GM20431 (cell line): ENCODE measurements at regions not wholly inside any gene's neighbourhood (a gene's known extent, or its start where the extent isn't known, plus 50 kb on each side); places are given as distances from the start of the nearest gene placed in this dataset.
"Not testable (repeated sequence)": the region's sequence is repeated elsewhere in the genome, so short reads cannot be mapped to it uniquely, and the experiment has no call there.

ENCODE experiments used
- in situ Hi-C: fragments of 300-500 bp; cut with MseI, MboI; formaldehyde crosslinking; loops from one replicate; pipeline ENCODE4 v1.15.0; 2020; ENCODE audit warnings: low sequenced_read_pairs; ENCODE audit not compliant: unreplicated experiment

DNA sequence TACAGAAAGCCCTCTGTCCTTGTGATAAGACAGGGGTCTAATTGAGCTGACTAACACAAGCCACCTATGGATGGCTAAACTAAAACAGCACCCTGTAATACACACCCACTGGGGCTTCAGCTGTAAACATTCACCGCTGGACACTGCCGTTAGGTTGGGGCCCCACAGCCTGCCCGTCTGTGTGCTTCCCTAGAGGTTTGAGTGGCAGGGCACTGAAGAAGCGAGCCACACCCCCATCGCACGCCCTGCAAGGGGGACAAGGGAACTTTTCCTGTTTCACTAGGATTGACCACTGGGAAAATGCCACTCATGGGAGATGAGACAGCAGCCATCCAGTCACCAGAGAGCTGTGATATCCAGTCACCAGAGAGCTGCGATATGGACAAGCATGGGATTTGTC lies 335.7 kb upstream of the CFAP20DC start:
- in situ Hi-C loops: no loop called here

DNA sequence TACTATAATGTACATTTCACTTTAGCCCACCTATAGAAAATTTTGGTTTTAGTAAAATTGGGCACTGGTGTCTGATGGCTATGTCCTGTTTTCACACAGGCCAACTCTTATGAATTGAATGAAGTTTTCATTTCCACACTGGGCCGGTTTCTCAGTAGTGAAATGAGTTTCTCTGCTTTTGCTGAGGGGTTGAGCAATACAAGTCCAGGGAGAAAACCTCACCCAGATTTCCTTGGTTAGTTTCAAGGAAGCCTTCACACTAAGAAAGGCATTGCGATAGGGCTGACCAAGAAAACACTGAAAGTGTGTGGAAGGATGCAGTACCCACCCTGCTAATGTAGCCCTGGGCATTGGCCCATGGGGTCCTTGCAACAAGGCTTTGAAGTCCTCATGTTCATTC lies 331.5 kb upstream of the CFAP20DC start:
- in situ Hi-C loops: no loop called here

DNA sequence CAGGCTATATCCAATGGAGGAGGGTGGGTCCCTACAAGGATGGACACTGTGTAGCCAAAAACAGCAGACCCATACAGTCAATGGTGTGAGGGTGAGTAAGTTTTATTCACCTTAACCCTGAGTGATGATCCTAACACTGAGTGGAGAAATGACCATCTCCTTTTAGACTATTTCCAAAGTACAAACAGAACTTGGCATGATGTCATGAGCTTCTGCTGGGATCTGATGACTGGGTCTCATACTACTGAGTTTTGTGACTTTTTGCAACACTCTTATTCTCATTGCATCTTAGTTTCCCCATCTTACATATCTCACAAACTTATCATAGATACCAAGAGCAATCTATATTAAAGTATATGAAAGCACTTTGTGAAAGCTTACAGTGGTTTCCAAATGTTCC lies 330.3 kb upstream of the CFAP20DC start:
- in situ Hi-C loops: no loop called here

DNA sequence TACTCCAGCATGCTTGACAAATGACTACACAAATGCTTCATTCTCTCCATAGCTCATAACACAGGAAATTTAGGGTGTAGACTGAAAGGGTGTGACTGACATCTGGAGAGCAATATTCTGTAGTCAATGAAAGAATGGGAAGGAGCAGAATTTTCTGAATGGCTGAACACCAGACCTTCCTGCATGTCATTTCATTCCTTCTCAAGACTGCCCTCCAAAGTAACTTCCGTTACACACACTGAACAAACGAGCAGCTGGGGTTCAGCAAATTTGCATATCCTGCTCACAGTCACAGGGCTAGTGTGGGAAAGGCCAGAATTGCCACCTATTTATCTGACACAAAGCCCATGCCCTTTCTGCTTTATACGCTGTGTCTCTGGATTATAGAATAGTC lies 325.0 kb upstream of the CFAP20DC start:
- in situ Hi-C loops: no loop called here

DNA sequence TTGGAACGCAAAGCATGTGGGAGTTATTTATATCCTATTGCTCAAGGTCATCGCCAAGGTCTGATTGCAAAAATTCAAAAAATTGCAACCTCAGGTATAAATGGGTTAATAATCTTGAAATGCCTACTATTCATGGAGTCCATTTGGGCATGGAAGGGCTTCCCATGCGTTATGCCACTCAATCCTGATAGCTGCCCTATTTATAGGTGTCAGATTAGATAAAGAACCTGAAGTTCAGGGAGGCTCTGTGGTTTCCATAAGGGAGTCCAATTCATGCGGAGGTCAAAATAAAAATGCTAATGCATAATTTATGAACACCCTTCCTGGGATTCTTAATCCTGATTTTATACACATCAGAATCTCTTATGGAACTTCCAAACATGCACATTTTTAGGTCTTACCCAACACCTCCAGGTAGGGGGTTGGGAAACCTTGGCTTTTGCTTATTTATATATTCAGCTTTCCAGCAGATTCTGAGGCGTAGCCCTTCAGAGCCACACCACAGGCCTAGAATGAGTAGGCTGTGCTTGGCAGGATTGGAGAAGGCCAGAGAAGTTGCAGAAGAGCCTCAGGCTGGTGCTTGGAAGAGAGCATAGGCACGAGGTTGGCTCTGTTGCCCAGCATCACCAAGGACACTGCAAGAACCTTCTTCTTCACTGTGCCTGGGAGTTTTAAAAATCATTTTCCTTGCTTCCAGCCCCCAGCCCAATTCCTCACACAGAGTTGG lies 324.4 kb upstream of the CFAP20DC start:
- in situ Hi-C loops: no loop called here

DNA sequence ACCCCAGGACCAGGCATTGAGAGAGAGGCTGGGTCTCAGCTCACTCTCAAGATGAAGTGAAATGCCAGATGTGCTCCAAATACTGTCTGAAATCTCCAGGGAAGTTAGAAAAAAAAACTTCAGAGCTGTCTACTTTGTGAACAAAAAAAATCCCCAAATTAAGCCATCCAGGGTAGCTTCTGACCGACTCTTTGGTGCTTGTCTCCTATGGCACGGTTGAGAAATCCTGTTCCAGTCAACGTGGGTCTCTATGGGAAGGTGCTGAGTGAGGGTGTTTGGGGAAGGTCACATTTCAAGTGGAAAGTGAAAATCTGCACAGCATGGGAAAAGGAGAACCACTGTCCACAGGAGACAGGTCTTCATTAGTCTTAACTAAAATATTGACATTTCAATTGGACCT lies 322.5 kb upstream of the CFAP20DC start:
- in situ Hi-C loops: no loop called here

DNA sequence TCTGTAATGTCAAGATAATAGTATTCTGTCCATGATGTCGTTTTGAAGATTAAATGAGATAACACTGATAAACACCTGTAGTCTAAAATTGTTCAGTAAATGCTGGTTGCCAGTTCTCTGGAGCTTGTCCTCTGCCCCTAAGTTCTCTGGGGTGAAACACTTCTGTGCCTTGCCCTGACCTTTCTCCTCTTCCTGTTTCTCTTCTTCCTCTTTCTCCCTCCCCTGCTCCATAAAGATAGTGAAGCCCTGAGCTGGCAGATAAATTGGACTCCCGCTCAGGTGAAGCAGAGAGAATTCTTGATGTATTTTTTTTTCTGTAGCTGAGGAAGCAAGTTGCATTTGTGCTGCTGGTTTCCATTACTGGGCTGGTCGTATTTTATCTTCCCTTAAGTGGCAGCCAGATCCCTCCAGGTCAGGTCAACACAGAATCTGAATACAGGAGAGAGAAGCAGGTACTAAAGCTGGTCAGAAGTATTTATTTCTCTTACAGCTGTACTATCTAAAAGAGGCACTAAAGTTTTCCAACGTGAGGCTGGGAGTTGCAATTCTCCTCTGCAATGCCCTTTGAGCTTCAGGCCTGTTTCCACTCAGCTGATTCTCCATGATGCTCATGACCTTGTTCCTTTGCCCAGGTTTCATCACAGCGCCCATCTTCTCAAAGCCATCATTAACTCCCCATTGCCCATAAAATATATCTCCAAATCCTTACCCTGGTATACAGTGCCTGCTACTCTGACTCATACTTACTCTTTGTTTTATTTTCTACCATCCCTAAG lies 319.3 kb upstream of the CFAP20DC start:
- in situ Hi-C loops: no loop called here

DNA sequence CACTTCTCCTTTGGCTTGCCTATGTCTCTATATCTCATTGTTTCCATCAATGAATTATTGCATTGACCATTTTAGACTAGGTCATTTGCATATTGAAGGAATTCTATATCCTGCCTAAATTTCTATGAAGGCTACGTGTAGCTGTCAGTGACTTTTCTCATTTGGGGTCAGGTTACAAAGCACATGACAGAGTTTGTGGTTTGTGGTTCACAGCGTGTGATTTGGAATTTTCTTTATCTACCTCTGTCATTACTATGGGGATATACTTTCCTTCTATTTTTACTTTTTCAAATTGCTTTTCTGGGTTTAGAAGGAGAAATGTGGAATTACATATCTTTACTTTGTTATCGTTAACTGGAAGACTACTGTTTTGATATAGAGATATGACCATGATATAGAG lies 317.3 kb upstream of the CFAP20DC start:
- in situ Hi-C loops: no loop called here

DNA sequence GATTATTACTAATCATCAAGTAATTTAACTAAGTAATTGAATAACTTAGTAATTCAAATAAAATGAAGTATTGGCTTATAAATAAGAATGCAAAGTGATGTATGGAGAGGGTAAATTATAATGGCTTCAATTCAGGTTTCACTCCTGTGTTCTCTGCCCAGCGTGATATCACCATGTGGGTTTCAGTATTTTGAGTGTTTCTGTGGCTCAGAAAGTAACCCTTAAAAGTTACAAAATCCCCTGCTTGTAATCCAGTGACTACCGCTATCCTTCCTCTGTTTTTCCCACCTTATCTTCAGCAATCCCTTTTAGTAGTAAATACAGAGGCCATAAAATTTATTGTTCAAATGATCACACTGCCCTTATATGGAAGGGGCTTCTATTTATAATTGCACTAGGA lies 316.4 kb upstream of the CFAP20DC start:
- in situ Hi-C loops: no loop called here

DNA sequence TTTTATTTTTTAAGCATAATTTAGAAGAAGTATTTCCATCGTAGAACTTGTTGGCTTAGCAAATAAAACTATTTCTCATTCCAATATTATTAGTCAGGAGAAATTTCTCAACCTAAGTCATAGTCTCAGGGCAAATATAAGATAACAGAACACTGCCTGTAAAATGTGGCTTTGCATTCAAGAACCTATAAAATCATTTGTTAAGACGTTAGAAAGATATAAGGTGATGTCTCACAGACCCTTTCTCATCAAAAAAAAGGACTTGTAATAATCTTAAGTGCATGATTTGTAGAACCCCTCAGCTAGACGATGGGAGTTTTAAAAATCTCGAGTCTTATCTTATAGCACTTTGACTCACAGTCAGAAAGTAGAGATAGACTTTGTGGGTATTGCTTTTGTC lies 314.7 kb upstream of the CFAP20DC start:
- in situ Hi-C loops: no loop called here

DNA sequence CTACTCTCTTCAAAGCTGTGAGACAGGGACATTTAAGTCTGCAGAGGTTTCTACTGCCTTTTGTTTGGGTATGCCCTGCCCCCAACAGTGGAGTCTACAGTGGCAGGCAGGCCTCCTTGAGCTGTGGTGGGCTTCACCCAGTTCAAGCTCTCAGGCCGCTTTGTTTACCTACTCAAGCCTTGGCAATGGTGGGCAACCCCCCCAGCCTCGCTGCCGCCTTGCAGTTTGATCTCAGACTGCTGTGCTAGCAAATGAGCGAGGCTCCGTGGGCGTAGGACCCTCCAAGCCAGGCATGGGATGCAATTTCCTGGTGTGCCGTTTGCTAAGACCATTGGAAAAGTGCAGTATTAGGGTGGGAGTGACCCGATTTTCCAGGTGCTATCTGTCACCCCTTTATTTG lies 310.5 kb upstream of the CFAP20DC start:
- in situ Hi-C loops: not testable (repeated sequence)

DNA sequence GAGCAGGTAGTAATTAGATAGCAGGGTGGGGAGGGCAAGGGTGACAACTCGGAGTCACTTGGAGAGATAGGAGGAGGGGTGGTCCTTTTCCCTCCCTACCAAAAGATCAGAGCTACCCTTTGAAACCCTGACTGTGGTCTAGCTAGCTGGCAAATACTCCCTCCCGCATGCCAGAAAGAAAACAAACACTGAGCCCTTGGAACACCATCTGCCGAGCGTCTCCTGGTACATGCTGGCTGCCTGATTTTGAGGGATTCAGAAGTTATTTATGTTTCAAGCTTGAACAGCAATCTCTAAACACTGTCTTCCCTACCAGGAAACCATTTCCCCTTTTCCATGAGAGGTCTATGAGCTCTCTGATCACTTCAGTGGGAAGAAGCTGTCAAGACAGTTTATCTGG lies 291.6 kb upstream of the CFAP20DC start:
- in situ Hi-C loops: no loop called here

DNA sequence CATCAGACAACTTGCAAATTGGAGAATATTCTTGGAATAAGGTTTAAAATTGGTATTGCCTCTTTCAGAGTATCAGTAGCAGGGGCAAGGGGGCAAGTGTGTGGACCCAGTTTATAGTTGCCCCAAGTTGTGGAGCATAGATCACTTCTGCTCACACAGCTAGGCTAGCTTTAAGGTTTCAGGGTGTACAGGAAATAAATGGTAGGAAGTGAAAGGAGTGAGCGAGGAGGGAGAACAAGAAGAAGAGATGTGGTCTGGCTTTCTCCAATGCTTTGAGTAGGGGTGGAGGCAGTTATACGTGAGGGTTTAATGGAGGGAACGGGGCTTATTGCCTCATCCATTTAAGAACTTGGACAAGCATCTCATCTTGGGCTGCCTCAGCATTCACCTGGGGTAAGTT lies 290.0 kb upstream of the CFAP20DC start:
- in situ Hi-C loops: no loop called here

DNA sequence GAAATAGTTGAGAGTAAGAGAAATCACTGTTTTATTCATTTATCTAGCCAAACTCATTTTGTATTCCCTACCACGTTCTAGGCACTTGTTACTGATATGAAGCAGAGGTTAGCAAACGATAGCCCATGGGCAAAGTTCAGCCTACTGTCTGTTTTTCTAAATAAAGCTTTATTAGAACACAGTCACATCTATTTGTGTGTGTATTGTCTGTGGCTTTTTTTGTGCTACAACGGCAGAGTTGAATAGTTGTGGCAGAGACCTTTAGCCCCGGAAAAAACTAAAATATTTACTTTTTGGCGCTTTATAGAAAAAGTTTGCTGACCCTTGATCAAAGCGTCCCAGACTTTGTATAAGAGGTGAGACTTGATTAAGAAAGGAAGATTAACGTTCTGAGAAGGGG lies 289.1 kb upstream of the CFAP20DC start:
- in situ Hi-C loops: no loop called here

DNA sequence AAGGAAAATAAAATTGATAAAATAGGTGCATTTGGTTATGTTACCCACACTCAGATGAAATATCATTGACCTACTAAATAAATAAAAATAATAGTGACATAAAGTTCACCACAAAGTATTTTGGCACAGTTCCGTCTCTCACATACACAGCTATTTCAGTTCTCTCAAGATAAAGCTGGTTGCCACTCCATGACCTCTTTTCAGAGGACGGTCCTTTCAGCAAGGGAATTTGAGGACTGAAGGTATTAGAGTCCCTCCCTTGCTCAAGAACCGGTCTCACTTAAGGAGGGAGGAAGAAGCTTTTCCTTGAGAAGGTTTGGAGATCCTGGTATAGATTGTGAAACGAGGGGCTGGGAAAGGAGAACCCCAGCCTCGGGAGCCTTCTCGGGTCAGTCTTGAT lies 285.5 kb upstream of the CFAP20DC start:
- in situ Hi-C loops: no loop called here

DNA sequence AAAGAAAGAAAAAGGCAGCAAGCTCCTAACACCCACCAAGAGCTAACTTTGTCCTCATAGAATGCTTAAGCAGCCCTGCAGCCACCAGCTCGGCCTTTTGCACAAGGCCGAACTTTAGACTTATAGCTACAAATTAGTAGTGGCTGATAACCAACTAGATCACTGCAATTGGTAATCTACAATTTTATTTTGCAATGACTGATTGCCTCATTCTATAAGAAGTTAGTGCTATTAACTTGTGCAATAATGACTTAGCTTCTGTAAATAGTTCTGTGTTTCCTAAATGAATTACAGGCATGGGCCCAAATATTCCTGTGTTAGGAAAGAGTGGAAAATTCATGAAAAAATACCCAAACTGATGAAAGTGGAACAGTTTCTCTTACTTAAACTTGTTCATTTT lies 284.8 kb upstream of the CFAP20DC start:
- in situ Hi-C loops: no loop called here

DNA sequence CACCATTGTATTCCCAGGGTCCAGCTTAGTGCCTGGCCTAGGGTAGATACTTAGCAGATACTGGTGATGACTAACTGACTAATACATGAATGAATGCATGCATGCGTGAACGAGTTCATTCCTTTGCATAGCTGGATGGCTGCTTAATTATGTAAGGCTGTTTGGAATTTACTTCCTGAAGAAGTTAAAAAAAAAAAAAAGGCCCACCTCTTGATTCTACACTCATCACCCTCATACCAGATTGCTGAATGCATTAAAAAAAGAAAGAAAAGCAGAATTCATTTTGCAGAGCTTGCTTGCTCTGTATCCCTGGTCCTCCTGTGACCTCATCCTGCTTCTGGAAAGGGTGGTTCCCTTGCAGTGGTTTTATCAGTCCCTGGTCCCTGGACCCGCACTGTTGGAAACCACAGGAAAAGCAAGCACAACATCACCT lies 277.6 kb upstream of the CFAP20DC start:
- in situ Hi-C loops: no loop called here

DNA sequence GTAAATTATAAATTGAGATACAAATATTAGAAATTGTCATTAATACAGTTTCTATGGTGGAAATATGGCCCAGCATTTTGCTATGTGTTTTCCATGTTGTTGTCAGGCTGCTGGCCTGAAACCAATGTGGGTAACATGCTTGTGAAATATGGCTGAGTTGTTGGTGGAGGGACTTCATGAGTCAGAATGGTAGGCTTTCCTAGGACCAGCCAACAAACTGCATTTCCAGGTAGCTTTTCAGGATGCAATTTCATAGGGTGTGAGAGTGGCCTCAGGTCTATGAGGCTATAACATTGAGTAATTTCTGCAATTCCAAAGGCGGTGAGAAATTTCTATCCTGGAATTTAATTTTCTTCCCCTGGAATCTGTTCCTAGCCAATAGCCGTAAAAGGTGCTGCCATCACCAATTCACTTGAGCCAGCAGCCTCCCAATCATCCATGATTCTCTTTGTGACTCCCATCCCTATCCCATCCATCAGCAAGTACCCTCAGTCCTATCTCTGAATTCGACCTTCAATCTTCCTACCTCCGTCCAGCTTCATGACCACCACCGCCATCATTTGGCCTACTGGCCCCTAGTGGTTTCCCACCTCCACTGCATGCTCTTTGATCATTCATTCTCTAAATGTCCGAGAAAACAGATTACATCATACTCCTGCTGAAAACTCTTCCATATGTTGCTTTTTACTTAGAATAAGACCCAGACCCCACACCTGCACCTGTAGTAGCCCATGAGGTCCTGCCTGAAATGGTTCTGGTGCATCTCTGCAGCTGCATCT lies 276.6 kb upstream of the CFAP20DC start:
- in situ Hi-C loops: no loop called here

DNA sequence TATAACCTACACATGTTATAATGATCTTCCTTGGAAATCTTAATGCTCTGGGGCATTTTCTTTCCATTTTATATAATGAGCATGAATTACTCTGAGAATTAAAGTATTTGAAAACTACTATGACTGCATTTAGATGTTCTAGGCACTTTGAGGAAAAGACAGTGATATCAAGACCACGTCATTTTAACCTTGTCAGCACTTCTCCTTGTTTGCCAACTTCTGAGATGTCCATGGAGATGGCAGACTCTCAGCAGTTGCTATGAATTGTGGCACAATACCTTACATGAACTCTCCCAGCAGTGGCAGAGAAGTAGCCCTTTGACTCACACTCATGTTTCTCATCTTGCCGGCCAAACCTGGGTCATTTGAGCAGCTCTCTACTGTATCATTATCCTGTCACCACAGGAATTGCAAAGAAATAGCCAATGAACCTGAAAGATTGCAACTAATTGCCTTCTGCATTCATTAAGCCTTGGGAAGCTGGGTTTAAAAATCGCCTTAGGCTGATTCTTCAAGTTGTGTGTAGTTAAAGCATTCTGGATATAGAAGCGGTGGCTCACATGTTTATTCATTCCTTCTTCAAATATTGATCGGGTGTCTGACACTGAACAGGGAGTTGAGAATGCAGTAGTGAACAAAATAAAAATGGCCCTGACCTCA lies 272.2 kb upstream of the CFAP20DC start:
- in situ Hi-C loops: loop anchor here (25.0 kb wide), 1 partner anchor 540 kb away; no protein-coding TSS in a partner anchor

DNA sequence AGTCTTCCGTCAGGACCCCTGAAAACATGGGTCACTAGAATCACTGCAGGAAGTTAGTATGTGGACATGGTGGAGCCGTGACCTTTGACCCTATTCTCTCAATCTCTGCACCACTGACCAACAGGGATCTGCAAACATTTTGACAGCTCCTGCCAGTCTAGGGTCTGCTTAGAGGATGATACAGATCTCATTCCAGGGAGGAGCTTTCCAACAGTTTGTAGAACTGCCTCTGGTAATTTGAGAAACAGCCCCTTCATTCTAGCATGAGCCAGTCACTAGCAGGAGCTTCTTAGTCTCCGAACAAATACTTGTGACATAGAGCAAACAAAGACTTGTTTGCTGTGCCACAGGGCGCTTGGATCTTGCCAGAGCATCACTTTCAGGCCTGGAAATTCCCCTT lies 270.3 kb upstream of the CFAP20DC start:
- in situ Hi-C loops: loop anchor here (25.0 kb wide), 1 partner anchor 542 kb away; no protein-coding TSS in a partner anchor
